GM18499 (cell line): ENCODE measurements at regions not wholly inside any gene's neighbourhood (a gene's known extent, or its start where the extent isn't known, plus 50 kb on each side); places are given as distances from the start of the nearest gene placed in this dataset.
"Not testable (repeated sequence)": the region's sequence is repeated elsewhere in the genome, so short reads cannot be mapped to it uniquely, and the experiment has no call there.

ENCODE experiments used
- ATAC-seq: cut with Tn5 transposase; IDR thresholded peaks from one replicate; pipeline ENCODE4 v1.9.1; 2021; ENCODE audit warnings: moderate number of reproducible peaks; ENCODE audit not compliant: insufficient read depth, unreplicated experiment

GRCh38 chr14:71414631-71415403 lies 507.6 kb downstream of the PCNX1 start:
- ATAC-seq: no peak

- ATAC-seq: no peak
These were observed 508.1 kb downstream of the PCNX1 start for GRCh38 chr14:71415404-71415690.

GRCh38 chr14:71416392-71416791 lies 509.1 kb downstream of the PCNX1 start:
- ATAC-seq: no peak

GRCh38 chr14:71418532-71419245 lies 511.4 kb downstream of the PCNX1 start:
- ATAC-seq: no peak

- no peak for ATAC-seq
These were observed 508.7 kb upstream of the RGS6 start for GRCh38 chr14:71423481-71423880.

GRCh38 chr14:71424941-71425340 lies 507.3 kb upstream of the RGS6 start:
- ATAC-seq: no peak

GRCh38 chr14:71426001-71426400 lies 506.2 kb upstream of the RGS6 start:
- no peak for ATAC-seq

GRCh38 chr14:71429902-71430301 lies 502.3 kb upstream of the RGS6 start:
- ATAC-seq: no peak

- ATAC-seq: no peak
These were observed 501.9 kb upstream of the RGS6 start for GRCh38 chr14:71430321-71430677.

GRCh38 chr14:71430678-71431376 lies 501.4 kb upstream of the RGS6 start:
- ATAC-seq: no peak

GRCh38 chr14:71432334-71433110 lies 499.7 kb upstream of the RGS6 start:
- ATAC-seq: no peak

GRCh38 chr14:71433303-71433702 lies 498.9 kb upstream of the RGS6 start:
- ATAC-seq: no peak

GRCh38 chr14:71435641-71436040 lies 496.6 kb upstream of the RGS6 start:
- ATAC-seq: not testable (repeated sequence)

GRCh38 chr14:71437870-71438269 lies 494.4 kb upstream of the RGS6 start:
- no peak for ATAC-seq

GRCh38 chr14:71438684-71439083 lies 493.5 kb upstream of the RGS6 start:
- ATAC-seq: no peak

- no peak for ATAC-seq
These were observed 491.1 kb upstream of the RGS6 start for GRCh38 chr14:71441126-71441525.

- no peak for ATAC-seq
These were observed 488.0 kb upstream of the RGS6 start for GRCh38 chr14:71444030-71444822.

GRCh38 chr14:71448431-71449315 lies 483.6 kb upstream of the RGS6 start:
- ATAC-seq: no peak
